ENCODE measurements at regions not wholly inside any gene's neighbourhood (a gene's known extent, or its start where the extent isn't known, plus 50 kb on each side); places are given as distances from the start of the nearest gene placed in this dataset.

DNA sequence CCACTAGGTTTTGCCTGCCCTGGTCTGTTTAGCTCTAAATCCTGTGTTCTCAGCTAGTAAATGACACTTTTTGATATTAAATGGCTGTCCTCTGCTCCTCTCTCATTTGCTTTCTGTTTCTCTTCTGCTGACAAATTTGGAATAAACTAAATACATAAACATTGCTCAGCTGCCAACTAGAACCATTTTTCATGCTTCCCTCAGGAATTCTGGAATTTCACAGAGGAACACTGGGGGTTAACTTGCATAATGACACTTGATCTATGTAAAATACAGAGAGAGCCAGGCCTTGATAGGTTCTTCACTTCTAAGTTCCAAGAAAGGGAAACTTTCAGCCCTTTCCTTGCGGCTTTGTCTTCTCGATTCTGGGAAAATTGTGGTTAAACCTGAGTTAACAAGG is 450.6 kb upstream of the ST6GAL2 start:
- H2AFZ ChIP-seq (ENCODE audit: insufficient read depth, low read depth, low read length, poor library complexity, severe bottlenecking) = no peak overlapping the region
- H3K9ac ChIP-seq (ENCODE audit: low read length) = no peak overlapping the region
- intact Hi-C loops (cut with micrococcal nuclease) = no loop called here
- no peak for ATAC-seq (ENCODE audit: low read depth)
- no peaks in the 10 kb centered on the region for H3K79me2 ChIP-seq (ENCODE audit: control insufficient read depth, insufficient read depth, low read length)
- H3K27ac ChIP-seq (ENCODE audit: low read length in 2 of 2) = no peak overlapping the region
- H3K27me3 Mint-ChIP-seq = no peaks in the 10 kb centered on the region
- H3K36me3 ChIP-seq (replicated peaks in 1 of 2; ENCODE audit: control extremely low read depth in 1 of 2, control insufficient read depth in 1 of 2, extremely low read depth in 1 of 2, insufficient read depth in 2 of 2, low read length in 1 of 2) = no peaks in the 10 kb centered on the region
- H3K4me1 Mint-ChIP-seq = no peaks in the 10 kb centered on the region
- TF ChIP-seq, protein P1, sequence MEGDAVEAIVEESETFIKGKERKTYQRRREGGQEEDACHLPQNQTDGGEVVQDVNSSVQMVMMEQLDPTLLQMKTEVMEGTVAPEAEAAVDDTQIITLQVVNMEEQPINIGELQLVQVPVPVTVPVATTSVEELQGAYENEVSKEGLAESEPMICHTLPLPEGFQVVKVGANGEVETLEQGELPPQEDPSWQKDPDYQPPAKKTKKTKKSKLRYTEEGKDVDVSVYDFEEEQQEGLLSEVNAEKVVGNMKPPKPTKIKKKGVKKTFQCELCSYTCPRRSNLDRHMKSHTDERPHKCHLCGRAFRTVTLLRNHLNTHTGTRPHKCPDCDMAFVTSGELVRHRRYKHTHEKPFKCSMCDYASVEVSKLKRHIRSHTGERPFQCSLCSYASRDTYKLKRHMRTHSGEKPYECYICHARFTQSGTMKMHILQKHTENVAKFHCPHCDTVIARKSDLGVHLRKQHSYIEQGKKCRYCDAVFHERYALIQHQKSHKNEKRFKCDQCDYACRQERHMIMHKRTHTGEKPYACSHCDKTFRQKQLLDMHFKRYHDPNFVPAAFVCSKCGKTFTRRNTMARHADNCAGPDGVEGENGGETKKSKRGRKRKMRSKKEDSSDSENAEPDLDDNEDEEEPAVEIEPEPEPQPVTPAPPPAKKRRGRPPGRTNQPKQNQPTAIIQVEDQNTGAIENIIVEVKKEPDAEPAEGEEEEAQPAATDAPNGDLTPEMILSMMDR (IDR thresholded peaks at IDR 0.05) = no peak
- no peak for TF ChIP-seq EZH2 (IDR thresholded peaks at IDR 0.05; ENCODE audit: borderline replicate concordance, insufficient read depth, low read depth, low read length, poor library complexity, severe bottlenecking)
- DNase-seq = no peak
- ChIA-PET POLR2A (no interaction called here), CTCF (no interaction called here)
- peaks cover 2% of the 10 kb centered on the region for H3K9me3 Mint-ChIP-seq (ENCODE audit: insufficient read depth)
- H3K4me3 ChIP-seq (ENCODE audit: control extremely low read depth in 1 of 5, extremely low read depth in 1 of 5, insufficient read depth in 1 of 5, low read depth in 2 of 5, low read length in 4 of 5) = no peak overlapping the region
- H3K27me3 ChIP-seq (replicated peaks in 1 of 4; ENCODE audit: control extremely low read depth in 1 of 4, control insufficient read depth in 3 of 4, insufficient read depth in 4 of 4, low read length in 3 of 4) = no peaks in the 10 kb centered on the region
- H3K27ac Mint-ChIP-seq = no peak overlapping the region
- no peaks in the 10 kb centered on the region for H3K4me1 ChIP-seq (ENCODE audit: control insufficient read depth in 2 of 2, insufficient read depth in 2 of 2, low read length in 2 of 2)
- H4K20me1 ChIP-seq (ENCODE audit: control insufficient read depth, insufficient read depth, low read length, poor library complexity, severe bottlenecking) = no peaks in the 10 kb centered on the region
- H3K4me3 Mint-ChIP-seq = no peak overlapping the region
- WGBS (ENCODE audit: insufficient coverage) = 100% methylated on average over 1 of the region's 2 CpGs
- no peaks in the 10 kb centered on the region for H3K9me3 ChIP-seq (ENCODE audit: control extremely low read depth in 1 of 3, control insufficient read depth in 2 of 3, insufficient read depth in 1 of 3, low read length in 2 of 3)
- H3K4me2 ChIP-seq (replicated peaks; ENCODE audit: low read depth, low read length, poor library complexity, severe bottlenecking) = no peak overlapping the region

DNA sequence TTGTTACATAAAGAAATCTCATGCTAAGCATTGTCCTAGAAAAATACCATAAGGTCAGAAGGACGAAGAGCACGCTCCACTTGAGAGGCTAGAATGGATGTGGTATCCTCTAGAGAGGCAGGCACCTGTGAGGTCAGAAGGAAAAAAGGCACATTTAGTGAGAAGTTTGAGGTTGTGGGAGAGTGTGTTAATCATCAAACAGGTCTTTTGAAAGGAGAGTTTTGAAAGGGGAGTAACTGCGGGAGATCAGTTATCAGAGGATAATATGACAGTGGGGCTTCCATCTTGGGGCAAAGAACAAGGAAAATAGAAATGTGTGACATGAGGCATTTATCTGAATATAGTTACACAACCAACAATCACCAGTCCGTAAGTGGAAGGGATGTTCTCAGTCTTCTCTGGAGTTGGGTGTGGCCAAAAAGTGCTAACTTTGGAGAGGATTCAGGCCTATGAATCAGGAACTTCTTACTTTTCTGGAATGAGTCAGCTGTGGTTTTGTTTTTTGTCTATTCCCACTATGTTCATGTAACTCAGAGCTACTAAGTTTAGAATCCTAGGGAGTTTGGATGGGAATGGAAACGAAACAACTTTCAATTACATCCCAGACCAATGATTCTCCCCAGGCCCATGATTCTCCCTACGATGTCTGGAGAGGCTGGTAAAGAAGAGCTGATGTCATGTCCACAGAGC is 451.4 kb upstream of the ST6GAL2 start:
- no peak for TF ChIP-seq EZH2 (IDR thresholded peaks at IDR 0.05; ENCODE audit: borderline replicate concordance, insufficient read depth, low read depth, low read length, poor library complexity, severe bottlenecking)
- TF ChIP-seq, protein P1 (IDR thresholded peaks at IDR 0.05) = no peak
- Mint-ChIP-seq H3K4me3 (no peak overlapping the region), H3K27me3 (no peaks in the 10 kb centered on the region), H3K4me1 (no peaks in the 10 kb centered on the region), H3K27ac (no peak overlapping the region), H3K9me3 (ENCODE audit: insufficient read depth) (peaks cover 2% of the 10 kb centered on the region)
- Histone ChIP-seq H3K79me2 (ENCODE audit: control insufficient read depth, insufficient read depth, low read length) (no peaks in the 10 kb centered on the region), H3K4me2 (replicated peaks; ENCODE audit: low read depth, low read length, poor library complexity, severe bottlenecking) (no peak overlapping the region), H3K27me3 (replicated peaks in 1 of 4; ENCODE audit: control extremely low read depth in 1 of 4, control insufficient read depth in 3 of 4, insufficient read depth in 4 of 4, low read length in 3 of 4) (no peaks in the 10 kb centered on the region), H4K20me1 (ENCODE audit: control insufficient read depth, insufficient read depth, low read length, poor library complexity, severe bottlenecking) (no peaks in the 10 kb centered on the region), H3K9ac (ENCODE audit: low read length) (no peak overlapping the region), H3K4me1 (ENCODE audit: control insufficient read depth in 2 of 2, insufficient read depth in 2 of 2, low read length in 2 of 2) (no peaks in the 10 kb centered on the region), H3K36me3 (replicated peaks in 1 of 2; ENCODE audit: control extremely low read depth in 1 of 2, control insufficient read depth in 1 of 2, extremely low read depth in 1 of 2, insufficient read depth in 2 of 2, low read length in 1 of 2) (no peaks in the 10 kb centered on the region), H3K27ac (ENCODE audit: low read length in 2 of 2) (no peak overlapping the region), H3K4me3 (ENCODE audit: control extremely low read depth in 1 of 5, extremely low read depth in 1 of 5, insufficient read depth in 1 of 5, low read depth in 2 of 5, low read length in 4 of 5) (no peak overlapping the region), H3K9me3 (ENCODE audit: control extremely low read depth in 1 of 3, control insufficient read depth in 2 of 3, insufficient read depth in 1 of 3, low read length in 2 of 3) (no peaks in the 10 kb centered on the region), H2AFZ (ENCODE audit: insufficient read depth, low read depth, low read length, poor library complexity, severe bottlenecking) (no peak overlapping the region)
- ChIA-PET CTCF (no interaction called here), POLR2A (no interaction called here)
- ATAC-seq (ENCODE audit: low read depth) (no peak), DNase-seq (no peak)
- 100% methylated on average over 2 of the region's 6 CpGs for WGBS (ENCODE audit: insufficient coverage)
- intact Hi-C loops (cut with micrococcal nuclease) = no loop called here

Data from B cell (primary cell).